IMR-90 (cell line): ENCODE measurements at regions not wholly inside any gene's neighbourhood (a gene's known extent, or its start where the extent isn't known, plus 50 kb on each side); places are given as distances from the start of the nearest gene placed in this dataset.

Experiments used
- ATAC-seq: fragments of 200-7000 bp; cut with Tn5 transposase; 2 replicates; pipeline ENCODE4 v1.9.1; 2020; ENCODE audit warnings: low read depth, mild to moderate bottlenecking, moderate library complexity
- BruUV-seq: library from RNA; stranded (reverse); fragments of 400-500 nt; replicated peaks from 2 replicates; lab custom pipeline; 2021; lab: Mats Ljungman, UMichigan
- CTCF ChIA-PET: fragments of 300-600 bp; formaldehyde crosslinking; extraction: SDS; loops from one replicate; lab custom pipeline; 2021; ENCODE audit warnings: antibody characterized with exemption; lab: Yijun Ruan, JAX
- POLR2A ChIA-PET: fragments of 300-600 bp; sonication (Branson Sonifier 250); formaldehyde crosslinking; loops from one replicate; lab custom pipeline; 2022; ENCODE audit warnings: antibody characterized with exemption; ENCODE audit not compliant: unreplicated experiment; lab: Charles Lee
- DNase-seq: peaks from one replicate; pipeline ENCODE4 v3.0.0; 2013
- H2AFZ ChIP-seq: replicated peaks from 2 replicates; pipeline ENCODE3; 2013; ENCODE audit warnings: low read length, mild to moderate bottlenecking; ENCODE audit not compliant: poor library complexity
- H2AK5ac ChIP-seq: 2 replicates; pipeline ENCODE4 v1.6.1; 2013; ENCODE audit warnings: low read depth, low read length, inconsistent platforms
- H2AK9ac ChIP-seq: replicated peaks from 2 replicates; pipeline ENCODE3; 2013; ENCODE audit warnings: mild to moderate bottlenecking, low read depth, low read length, moderate library complexity; ENCODE audit not compliant: poor library complexity
- H2BK120ac ChIP-seq: 2 replicates; pipeline ENCODE4 v1.6.1; 2013; ENCODE audit warnings: low read depth, low read length, inconsistent platforms
- H2BK15ac ChIP-seq: 3 replicates; pipeline ENCODE4 v1.6.1; 2013; ENCODE audit warnings: low read depth, low read length, inconsistent platforms
- H2BK20ac ChIP-seq: 2 replicates; pipeline ENCODE4 v1.6.1; 2013; ENCODE audit warnings: low read depth, mild to moderate bottlenecking, inconsistent platforms, low read length, moderate library complexity
- H2BK5ac ChIP-seq: 2 replicates; pipeline ENCODE4 v1.6.1; 2013; ENCODE audit warnings: mild to moderate bottlenecking, low read depth, low read length, inconsistent platforms; ENCODE audit not compliant: poor library complexity, severe bottlenecking
- H3K14ac ChIP-seq: replicated peaks from 2 replicates; pipeline ENCODE4 v1.6.1; 2013; ENCODE audit warnings: low read depth, low read length, inconsistent platforms
- H3K18ac ChIP-seq: 2 replicates; pipeline ENCODE4 v1.6.1; 2013; ENCODE audit warnings: low read depth, low read length, control low read depth
- H3K23ac ChIP-seq: 2 replicates; pipeline ENCODE4 v1.6.1; 2013; ENCODE audit warnings: low read depth, low read length, inconsistent platforms
- H3K27ac ChIP-seq: 2 replicates; pipeline ENCODE4 v1.5.1; 2013; ENCODE audit warnings: mild to moderate bottlenecking, control low read depth, low read length; ENCODE audit not compliant: insufficient read depth
- H3K27me3 ChIP-seq: 2 replicates; pipeline ENCODE4 v1.6.1; 2013; ENCODE audit warnings: low read length; ENCODE audit not compliant: control insufficient read depth, insufficient read depth
- H3K36me3 ChIP-seq: 2 replicates; pipeline ENCODE4 v1.6.1; 2013; ENCODE audit warnings: low read length, mixed read lengths; ENCODE audit not compliant: control insufficient read depth, insufficient read depth
- H3K4ac ChIP-seq: 2 replicates; pipeline ENCODE4 v1.6.1; 2013; ENCODE audit warnings: low read depth, low read length, inconsistent platforms
- H3K4me1 ChIP-seq: 2 replicates; pipeline ENCODE4 v1.6.1; 2013; ENCODE audit warnings: low read length, mixed read lengths; ENCODE audit not compliant: control insufficient read depth, insufficient read depth
- H3K4me2 ChIP-seq: 2 replicates; pipeline ENCODE4 v1.6.1; 2013; ENCODE audit warnings: low read depth, mild to moderate bottlenecking, control low read depth, low read length, moderate library complexity
- H3K4me3 ChIP-seq: 2 replicates; pipeline ENCODE4 v1.5.1; 2013; ENCODE audit warnings: low read depth, mild to moderate bottlenecking, control low read depth, low read length, moderate library complexity; ENCODE audit not compliant: insufficient read depth
- H3K56ac ChIP-seq: 2 replicates; pipeline ENCODE4 v1.6.1; 2013; ENCODE audit warnings: low read length, inconsistent platforms; ENCODE audit not compliant: insufficient read depth; ENCODE audit errors: extremely low read depth
- H3K79me1 ChIP-seq, 2 experiments: 2 replicates each; pipeline ENCODE4 v1.6.1; 2013; ENCODE audit warnings: low read length in 2 of 2, inconsistent platforms in 1 of 2, low read depth in 1 of 2
- H3K9ac ChIP-seq: 2 replicates; pipeline ENCODE4 v1.6.1; 2013; ENCODE audit warnings: low read depth, low read length, control low read depth
- H3K9me1 ChIP-seq: 2 replicates; pipeline ENCODE4 v1.6.1; 2013; ENCODE audit warnings: low read length, inconsistent platforms; ENCODE audit not compliant: insufficient read depth
- H3K9me3 ChIP-seq: 2 replicates; pipeline ENCODE4 v1.6.1; 2013; ENCODE audit warnings: low read length; ENCODE audit not compliant: control insufficient read depth, insufficient read depth
- H4K20me1 ChIP-seq: 2 replicates; pipeline ENCODE4 v1.6.1; 2013; ENCODE audit warnings: low read length, inconsistent platforms; ENCODE audit not compliant: insufficient read depth
- H4K5ac ChIP-seq: 2 replicates; pipeline ENCODE4 v1.6.1; 2013; ENCODE audit warnings: mild to moderate bottlenecking, low read depth, low read length, control low read depth
- H4K8ac ChIP-seq, 2 experiments: 2 replicates each; pipeline ENCODE4 v1.6.1; 2013; ENCODE audit warnings: low read depth in 2 of 2, low read length in 2 of 2, control low read depth in 1 of 2, inconsistent platforms in 1 of 2
- H4K91ac ChIP-seq: 2 replicates; pipeline ENCODE4 v1.6.1; 2013; ENCODE audit warnings: low read depth, low read length, inconsistent platforms; ENCODE audit not compliant: insufficient read depth
- CEBPB ChIP-seq: IDR thresholded peaks from 2 replicates; pipeline ENCODE4 v1.6.1; 2012; ENCODE audit warnings: low read depth, low read length, improper control_type of control experiment
- FOS ChIP-seq: fragments of 150-350 bp; IDR thresholded peaks from 2 replicates; pipeline ENCODE4 v1.6.1; 2016; ENCODE audit warnings: low read depth, low read length
- WGBS, 2 experiments: methylation state at CpG; one replicate each; pipeline versions ENCODE4 v1.1.5 to v1.1.7; 2013; ENCODE audit warnings: missing lambda C conversion rate in 2 of 2; ENCODE audit not compliant: insufficient read length in 1 of 2; ENCODE audit errors: extremely low coverage in 2 of 2; 5-methylcytosine and 5-hydroxymethylcytosine counted together
- dilution Hi-C: fragments of 300-500 bp; cut with HindIII; formaldehyde crosslinking; loops from one replicate; pipeline ENCODE4 v1.14.3; 2018; ENCODE audit warnings: low sequenced_read_pairs; ENCODE audit not compliant: unreplicated experiment
- in situ Hi-C: fragments of 300-500 bp; cut with MboI; formaldehyde crosslinking; loops from 3 replicates; pipeline ENCODE4 v1.14.3; 2019; ENCODE audit warnings: low sequenced_read_pairs, inconsistent platforms, mixed read lengths
- intact Hi-C: fragments of 100-400 bp; cut with micrococcal nuclease; formaldehyde crosslinking; loops from 2 replicates; pipeline ENCODE4 v1.10.0; 2022

DNA sequence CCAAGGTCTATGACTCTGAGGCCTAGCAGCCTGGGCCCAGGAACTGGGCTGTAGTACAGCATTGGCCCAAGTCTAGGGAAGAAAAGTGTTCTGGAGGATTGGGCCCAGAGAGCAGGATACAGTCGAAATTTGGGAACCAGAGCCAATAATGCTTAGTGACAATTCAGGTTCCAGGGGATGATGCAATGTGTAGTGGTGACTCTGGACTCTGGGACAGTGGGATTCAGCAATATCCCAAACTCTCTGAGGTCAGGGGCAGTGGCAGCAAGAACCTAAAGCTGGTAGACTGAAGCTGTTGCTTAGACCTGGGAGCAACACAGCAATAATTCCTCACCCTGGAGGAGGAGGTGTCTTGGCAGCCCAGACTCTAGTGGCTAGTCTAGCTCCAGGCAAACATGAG, 545.5 kb upstream of the ARGLU1 start:
- no CpG with 5 or more reads among the region's 1 CpG for WGBS, 2 experiments
- Histone ChIP-seq H2BK15ac (no peak overlapping the region), H3K56ac (no peak overlapping the region), H3K9me3 (peaks cover 1% of the 10 kb centered on the region; the same call in 1 of the 2 replicates), H3K4ac (no peak overlapping the region), H3K9me1 (no peaks in the 10 kb centered on the region; the same call in 1 of the 2 replicates), H3K4me1 (peaks cover 4% of the 10 kb centered on the region), H3K36me3 (no peaks in the 10 kb centered on the region), H2BK20ac (no peak overlapping the region), H3K27ac (no peak overlapping the region), H4K5ac (no peak overlapping the region), H3K14ac (no peak overlapping the region), H3K18ac (no peak overlapping the region), H3K27me3 (no peaks in the 10 kb centered on the region), H3K4me2 (no peak overlapping the region), H3K23ac (no peak overlapping the region), H4K20me1 (no peaks in the 10 kb centered on the region), H3K9ac (no peak overlapping the region), H4K8ac (no peak overlapping the region), H3K4me3 (no peak overlapping the region), H3K79me1 (no peaks in the 10 kb centered on the region), H2AK9ac (no peak overlapping the region), H2AFZ (no peak overlapping the region), H4K91ac (no peak overlapping the region), H2AK5ac (no peak overlapping the region), H2BK120ac (no peak overlapping the region), H2BK5ac (no peak overlapping the region)
- CTCF ChIA-PET, result no interaction called here
- intact Hi-C loops, result no loop called here
- BruUV-seq, result no TSS peak
- no peak for TF ChIP-seq FOS
- peak; percentile 46; the same call in 1 of the 2 replicates for TF ChIP-seq CEBPB
- dilution Hi-C loops, result no loop called here
- ATAC-seq (no peak), DNase-seq (no peak)
- POLR2A ChIA-PET, result no interaction called here
- in situ Hi-C loops, result loop anchor here (25.0 kb wide), 1 partner anchor 201 kb away; no protein-coding TSS in a partner anchor
